ENCODE measurements at regions not wholly inside any gene's neighbourhood (a gene's known extent, or its start where the extent isn't known, plus 50 kb on each side); places are given as distances from the start of the nearest gene placed in this dataset.
A peak's percentile ranks its signal among the peaks of the same experiment; 100 is the strongest.
"Not testable (repeated sequence)": the region's sequence is repeated elsewhere in the genome, so short reads cannot be mapped to it uniquely, and the experiment has no call there.

- no peak for DNase-seq (ENCODE audit: low read depth)
Observed at GRCh38 chr4:165548702-165549101, 169.9 kb downstream of the CPE start.

GRCh38 chr4:165553221-165553810, 174.5 kb downstream of the CPE start:
- DNase-seq (ENCODE audit: low read depth), result no peak

GRCh38 chr4:165555302-165555701, 176.5 kb downstream of the CPE start:
- no peak for DNase-seq (ENCODE audit: low read depth)

- no peak for DNase-seq (ENCODE audit: low read depth)
Observed at GRCh38 chr4:165556383-165556782, 177.6 kb downstream of the CPE start.

- DNase-seq (ENCODE audit: low read depth), result peak; percentile 41
Observed at GRCh38 chr4:165560941-165561340, 182.1 kb downstream of the CPE start.

- DNase-seq (ENCODE audit: low read depth), result no peak
Observed at GRCh38 chr4:165563851-165564250, 185.0 kb downstream of the CPE start.

- DNase-seq (ENCODE audit: low read depth), result no peak
Observed at GRCh38 chr4:165569031-165569430, 190.2 kb downstream of the CPE start.

GRCh38 chr4:165571476-165571875, 192.7 kb downstream of the CPE start:
- not testable (repeated sequence) for DNase-seq (ENCODE audit: low read depth)

- peak; percentile 93 for DNase-seq (ENCODE audit: low read depth)
Observed at GRCh38 chr4:165580351-165580905, 201.6 kb downstream of the CPE start.

GRCh38 chr4:165583341-165583740, 204.5 kb downstream of the CPE start:
- DNase-seq (ENCODE audit: low read depth), result no peak

- no peak for DNase-seq (ENCODE audit: low read depth)
Observed at GRCh38 chr4:165584916-165585315, 206.1 kb downstream of the CPE start.

- DNase-seq (ENCODE audit: low read depth), result no peak
Observed at GRCh38 chr4:165588534-165589315, 209.9 kb downstream of the CPE start.

- DNase-seq (ENCODE audit: low read depth), result peak; percentile 6
Observed at GRCh38 chr4:165592386-165592785, 213.6 kb downstream of the CPE start.

GRCh38 chr4:165597581-165598480, 219.0 kb downstream of the CPE start:
- no peak for DNase-seq (ENCODE audit: low read depth)

- DNase-seq (ENCODE audit: low read depth), result no peak
Observed at GRCh38 chr4:165600959-165601683, 222.3 kb downstream of the CPE start.

- DNase-seq (ENCODE audit: low read depth), result no peak
Observed at GRCh38 chr4:165602621-165603020, 223.8 kb downstream of the CPE start.

- DNase-seq (ENCODE audit: low read depth), result no peak
Observed at GRCh38 chr4:165604181-165604580, 225.4 kb downstream of the CPE start.

GRCh38 chr4:165605811-165606210, 227.0 kb downstream of the CPE start:
- no peak for DNase-seq (ENCODE audit: low read depth)

GRCh38 chr4:165606465-165607205, 227.8 kb downstream of the CPE start:
- DNase-seq (ENCODE audit: low read depth), result no peak

GRCh38 chr4:165609653-165610052, 230.8 kb downstream of the CPE start:
- DNase-seq (ENCODE audit: low read depth), result no peak
